ENCODE measurements at regions not wholly inside any gene's neighbourhood (a gene's known extent, or its start where the extent isn't known, plus 50 kb on each side); places are given as distances from the start of the nearest gene placed in this dataset.

GRCh38 chr7:46507560-46507959, 586.5 kb upstream of the IGFBP3 start:
- ATAC-seq (replicated peaks in 1 of 4), result no peak
- Mint-ChIP-seq H3K36me3 (no peaks in the 10 kb centered on the region), H3K27ac (no peak overlapping the region), H3K4me1 (no peaks in the 10 kb centered on the region), H3K9me3 (peaks cover 9 to 16% (median 12%) of the 10 kb centered on the region in 3 donors), H3K27me3 (no peaks in the 10 kb centered on the region), H3K4me3 (no peak overlapping the region)
- POLR2A ChIA-PET, result no interaction called here
- WGBS (ENCODE audit: insufficient coverage), result 82% methylated on average over 2 of the region's 4 CpGs
- no peaks in the 10 kb centered on the region for H3K27me3 ChIP-seq (replicated peaks in 1 of 2; ENCODE audit: control insufficient read depth in 2 of 2, extremely low read depth in 1 of 2, insufficient read depth in 2 of 2, low read length in 1 of 2)
- CTCF ChIA-PET, result no interaction called here
- no peaks in the 10 kb centered on the region for H3K4me1 ChIP-seq (ENCODE audit: control insufficient read depth in 1 of 2, extremely low read depth in 1 of 2, insufficient read depth in 2 of 2, low read length in 2 of 2)
- no peak for DNase-seq
- no peaks in the 10 kb centered on the region for H3K9me3 ChIP-seq
- H3K27ac ChIP-seq (ENCODE audit: low read length), result no peak overlapping the region
- H3K36me3 ChIP-seq (ENCODE audit: control insufficient read depth in 2 of 2, extremely low read depth in 1 of 2, insufficient read depth in 1 of 2, low read length in 1 of 2), result no peaks in the 10 kb centered on the region
- no peak overlapping the region for H3K4me3 ChIP-seq (ENCODE audit: control insufficient read depth in 1 of 2, extremely low read depth in 1 of 2, low read length in 1 of 2)

- Mint-ChIP-seq H3K27ac (no peak overlapping the region), H3K36me3 (no peaks in the 10 kb centered on the region), H3K4me1 (no peaks in the 10 kb centered on the region), H3K9me3 (peaks cover 21 to 37% (median 31%) of the 10 kb centered on the region in 3 donors), H3K4me3 (no peak overlapping the region), H3K27me3 (no peaks in the 10 kb centered on the region)
- no peak for ATAC-seq (replicated peaks in 1 of 4)
- Histone ChIP-seq H3K4me1 (ENCODE audit: control insufficient read depth in 1 of 2, extremely low read depth in 1 of 2, insufficient read depth in 2 of 2, low read length in 2 of 2) (no peaks in the 10 kb centered on the region), H3K4me3 (ENCODE audit: control insufficient read depth in 1 of 2, extremely low read depth in 1 of 2, low read length in 1 of 2) (no peak overlapping the region), H3K27me3 (replicated peaks in 1 of 2; ENCODE audit: control insufficient read depth in 2 of 2, extremely low read depth in 1 of 2, insufficient read depth in 2 of 2, low read length in 1 of 2) (no peaks in the 10 kb centered on the region), H3K27ac (ENCODE audit: low read length) (no peak overlapping the region), H3K36me3 (ENCODE audit: control insufficient read depth in 2 of 2, extremely low read depth in 1 of 2, insufficient read depth in 1 of 2, low read length in 1 of 2) (no peaks in the 10 kb centered on the region), H3K9me3 (no peaks in the 10 kb centered on the region)
- no CpG with 5 or more reads among the region's 3 CpGs for WGBS (ENCODE audit: insufficient coverage)
- ChIA-PET CTCF (no interaction called here), POLR2A (no interaction called here)
- DNase-seq, result no peak
Observed at GRCh38 chr7:46494441-46494840, 573.4 kb upstream of the IGFBP3 start.

GRCh38 chr7:46494028-46494427, 573.0 kb upstream of the IGFBP3 start:
- H3K27ac Mint-ChIP-seq, result no peak overlapping the region

DNA sequence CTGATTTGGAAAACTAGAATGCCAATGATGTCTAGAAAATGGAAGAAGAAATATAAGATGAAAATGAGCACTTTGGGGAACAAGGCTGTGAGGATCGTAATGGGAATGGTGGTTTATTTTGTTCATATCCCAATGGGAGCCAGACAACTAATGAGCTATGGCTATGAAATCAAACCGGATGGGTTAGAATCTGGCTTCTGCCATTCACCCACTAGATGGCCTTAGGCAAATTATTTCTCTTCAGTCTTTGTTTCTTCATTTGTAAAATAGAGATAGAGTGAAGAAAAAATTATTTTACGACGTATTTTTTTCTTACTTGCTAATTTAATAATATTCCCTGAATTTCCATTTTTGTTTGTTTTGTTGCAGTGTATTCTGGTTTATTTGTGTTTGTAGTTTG, 572.1 kb upstream of the IGFBP3 start:
- Histone ChIP-seq H3K9me3 (no peaks in the 10 kb centered on the region), H3K4me3 (ENCODE audit: control insufficient read depth in 1 of 2, extremely low read depth in 1 of 2, low read length in 1 of 2) (no peak overlapping the region), H3K27ac (ENCODE audit: low read length) (no peak overlapping the region), H3K27me3 (replicated peaks in 1 of 2; ENCODE audit: control insufficient read depth in 2 of 2, extremely low read depth in 1 of 2, insufficient read depth in 2 of 2, low read length in 1 of 2) (no peaks in the 10 kb centered on the region), H3K36me3 (ENCODE audit: control insufficient read depth in 2 of 2, extremely low read depth in 1 of 2, insufficient read depth in 1 of 2, low read length in 1 of 2) (no peaks in the 10 kb centered on the region), H3K4me1 (ENCODE audit: control insufficient read depth in 1 of 2, extremely low read depth in 1 of 2, insufficient read depth in 2 of 2, low read length in 2 of 2) (no peaks in the 10 kb centered on the region)
- Mint-ChIP-seq H3K4me1 (no peaks in the 10 kb centered on the region), H3K4me3 (no peak overlapping the region), H3K9me3 (peaks cover 16 to 30% (median 25%) of the 10 kb centered on the region in 3 donors), H3K27me3 (no peaks in the 10 kb centered on the region), H3K27ac (no peak overlapping the region), H3K36me3 (no peaks in the 10 kb centered on the region)
- ChIA-PET CTCF (no interaction called here), POLR2A (no interaction called here)
- DNase-seq, result no peak
- no CpG with 5 or more reads among the region's 4 CpGs for WGBS (ENCODE audit: insufficient coverage)
- ATAC-seq (replicated peaks in 1 of 4), result no peak

More at GRCh38 chr7:46494028-46494427, 573.0 kb upstream of the IGFBP3 start:
- Histone ChIP-seq H3K4me1 (ENCODE audit: control insufficient read depth in 1 of 2, extremely low read depth in 1 of 2, insufficient read depth in 2 of 2, low read length in 2 of 2) (no peaks in the 10 kb centered on the region), H3K27ac (ENCODE audit: low read length) (no peak overlapping the region), H3K36me3 (ENCODE audit: control insufficient read depth in 2 of 2, extremely low read depth in 1 of 2, insufficient read depth in 1 of 2, low read length in 1 of 2) (no peaks in the 10 kb centered on the region), H3K27me3 (replicated peaks in 1 of 2; ENCODE audit: control insufficient read depth in 2 of 2, extremely low read depth in 1 of 2, insufficient read depth in 2 of 2, low read length in 1 of 2) (no peaks in the 10 kb centered on the region), H3K4me3 (ENCODE audit: control insufficient read depth in 1 of 2, extremely low read depth in 1 of 2, low read length in 1 of 2) (no peak overlapping the region), H3K9me3 (no peaks in the 10 kb centered on the region)
- H3K4me1 Mint-ChIP-seq, result no peaks in the 10 kb centered on the region
- H3K36me3 Mint-ChIP-seq, result no peaks in the 10 kb centered on the region
- H3K9me3 Mint-ChIP-seq, result peaks cover 21 to 37% (median 31%) of the 10 kb centered on the region in 3 donors
- ATAC-seq (replicated peaks in 1 of 4), result no peak
- no peak overlapping the region for H3K4me3 Mint-ChIP-seq
- no peaks in the 10 kb centered on the region for H3K27me3 Mint-ChIP-seq
- DNase-seq, result no peak
- ChIA-PET POLR2A (no interaction called here), CTCF (no interaction called here)

GRCh38 chr7:46492466-46492865, 571.4 kb upstream of the IGFBP3 start:
- CTCF ChIA-PET, result no interaction called here
- no CpG with 5 or more reads among the region's 1 CpG for WGBS (ENCODE audit: insufficient coverage)
- H3K27me3 Mint-ChIP-seq, result no peaks in the 10 kb centered on the region
- no peak overlapping the region for H3K27ac Mint-ChIP-seq
- Histone ChIP-seq H3K4me1 (ENCODE audit: control insufficient read depth in 1 of 2, extremely low read depth in 1 of 2, insufficient read depth in 2 of 2, low read length in 2 of 2) (no peaks in the 10 kb centered on the region), H3K27ac (ENCODE audit: low read length) (no peak overlapping the region), H3K4me3 (ENCODE audit: control insufficient read depth in 1 of 2, extremely low read depth in 1 of 2, low read length in 1 of 2) (no peak overlapping the region), H3K36me3 (ENCODE audit: control insufficient read depth in 2 of 2, extremely low read depth in 1 of 2, insufficient read depth in 1 of 2, low read length in 1 of 2) (no peaks in the 10 kb centered on the region), H3K9me3 (no peaks in the 10 kb centered on the region), H3K27me3 (replicated peaks in 1 of 2; ENCODE audit: control insufficient read depth in 2 of 2, extremely low read depth in 1 of 2, insufficient read depth in 2 of 2, low read length in 1 of 2) (no peaks in the 10 kb centered on the region)
- H3K9me3 Mint-ChIP-seq, result peaks cover 16 to 27% (median 22%) of the 10 kb centered on the region in 3 donors
- POLR2A ChIA-PET, result no interaction called here
- H3K36me3 Mint-ChIP-seq, result no peaks in the 10 kb centered on the region
- ATAC-seq (replicated peaks in 1 of 4) (no peak), DNase-seq (no peak)
- no peaks in the 10 kb centered on the region for H3K4me1 Mint-ChIP-seq
- no peak overlapping the region for H3K4me3 Mint-ChIP-seq

DNA sequence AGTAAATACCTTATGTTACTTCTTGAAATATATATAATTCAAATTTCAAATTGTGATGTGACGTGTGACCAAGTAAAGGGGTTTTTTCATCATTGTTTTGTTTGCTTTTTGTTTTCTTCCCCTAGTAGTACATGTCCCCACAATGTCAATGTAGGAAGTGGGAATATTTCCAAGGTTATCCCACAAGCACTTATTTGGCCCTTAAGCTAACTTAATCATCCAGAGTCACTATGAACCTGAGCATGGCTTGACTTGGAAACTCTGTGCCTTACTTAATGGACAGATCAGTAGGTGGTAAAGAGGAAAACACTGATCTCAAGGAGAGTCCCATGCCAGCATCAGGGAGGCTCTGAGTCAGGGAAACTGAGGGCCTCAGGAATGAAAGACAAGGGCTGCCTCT, 569.3 kb upstream of the IGFBP3 start:
- Histone ChIP-seq H3K36me3 (ENCODE audit: control insufficient read depth in 2 of 2, extremely low read depth in 1 of 2, insufficient read depth in 1 of 2, low read length in 1 of 2) (no peaks in the 10 kb centered on the region), H3K4me1 (ENCODE audit: control insufficient read depth in 1 of 2, extremely low read depth in 1 of 2, insufficient read depth in 2 of 2, low read length in 2 of 2) (no peaks in the 10 kb centered on the region), H3K9me3 (no peaks in the 10 kb centered on the region), H3K27ac (ENCODE audit: low read length) (no peak overlapping the region), H3K4me3 (ENCODE audit: control insufficient read depth in 1 of 2, extremely low read depth in 1 of 2, low read length in 1 of 2) (no peak overlapping the region), H3K27me3 (replicated peaks in 1 of 2; ENCODE audit: control insufficient read depth in 2 of 2, extremely low read depth in 1 of 2, insufficient read depth in 2 of 2, low read length in 1 of 2) (no peaks in the 10 kb centered on the region)
- ATAC-seq (replicated peaks in 1 of 4), result no peak
- no peaks in the 10 kb centered on the region for H3K4me1 Mint-ChIP-seq
- no peaks in the 10 kb centered on the region for H3K27me3 Mint-ChIP-seq
- peaks cover 13 to 21% (median 19%) of the 10 kb centered on the region in 3 donors for H3K9me3 Mint-ChIP-seq
- H3K36me3 Mint-ChIP-seq, result no peaks in the 10 kb centered on the region
- no peak for DNase-seq
- no peak overlapping the region for H3K27ac Mint-ChIP-seq
- CTCF ChIA-PET, result no interaction called here
- H3K4me3 Mint-ChIP-seq, result no peak overlapping the region
- POLR2A ChIA-PET, result no interaction called here
- no CpG with 5 or more reads among the region's 1 CpG for whole genome bisulfite sequencing (ENCODE audit: insufficient coverage)

DNA sequence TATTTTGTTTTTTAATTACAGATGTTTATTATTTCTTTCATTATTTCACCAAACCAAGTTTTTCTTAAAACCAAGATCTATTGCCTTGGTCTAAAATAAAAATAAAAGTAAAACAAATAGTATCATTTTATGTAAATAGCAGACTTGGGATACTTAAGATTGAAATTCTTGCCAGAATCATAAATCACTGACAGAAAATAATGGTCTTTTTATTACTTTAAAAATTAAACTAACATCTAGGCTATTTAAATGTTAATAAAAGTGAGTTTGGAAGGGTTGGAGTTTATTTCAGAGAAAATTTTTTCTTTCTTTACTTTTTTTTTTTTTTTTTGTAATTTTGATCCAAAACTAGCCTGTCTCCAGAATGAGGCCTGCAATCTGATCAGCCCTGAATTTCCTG, 568.0 kb upstream of the IGFBP3 start:
- H3K27ac ChIP-seq (ENCODE audit: low read length), result no peak overlapping the region
- Mint-ChIP-seq H3K36me3 (no peaks in the 10 kb centered on the region), H3K27me3 (no peaks in the 10 kb centered on the region), H3K4me1 (no peaks in the 10 kb centered on the region), H3K4me3 (no peak overlapping the region), H3K27ac (no peak overlapping the region), H3K9me3 (peaks cover 9 to 14% (median 11%) of the 10 kb centered on the region in 3 donors)
- no peaks in the 10 kb centered on the region for H3K36me3 ChIP-seq (ENCODE audit: control insufficient read depth in 2 of 2, extremely low read depth in 1 of 2, insufficient read depth in 1 of 2, low read length in 1 of 2)
- H3K9me3 ChIP-seq, result no peaks in the 10 kb centered on the region
- ChIA-PET POLR2A (no interaction called here), CTCF (interaction anchor here in 1 of 2 donors (1.0 kb wide), 1 partner anchor 13 kb away, joined by 3 read pairs; no protein-coding TSS in a partner anchor)
- H3K4me1 ChIP-seq (ENCODE audit: control insufficient read depth in 1 of 2, extremely low read depth in 1 of 2, insufficient read depth in 2 of 2, low read length in 2 of 2), result no peaks in the 10 kb centered on the region
- no peak for ATAC-seq (replicated peaks in 1 of 4)
- H3K27me3 ChIP-seq (replicated peaks in 1 of 2; ENCODE audit: control insufficient read depth in 2 of 2, extremely low read depth in 1 of 2, insufficient read depth in 2 of 2, low read length in 1 of 2), result no peaks in the 10 kb centered on the region
- DNase-seq, result no peak
- no peak overlapping the region for H3K4me3 ChIP-seq (ENCODE audit: control insufficient read depth in 1 of 2, extremely low read depth in 1 of 2, low read length in 1 of 2)

All from T-cell (primary cell).